GM12878 (cell line): ENCODE measurements at regions not wholly inside any gene's neighbourhood (a gene's known extent, or its start where the extent isn't known, plus 50 kb on each side); places are given as distances from the start of the nearest gene placed in this dataset.

Experiments used
- ATAC-seq: fragments of 200-7000 bp; cut with Tn5 transposase; 3 replicates; pipeline ENCODE4 v1.9.1; 2020; ENCODE audit warnings: mild to moderate bottlenecking, moderate library complexity
- BruUV-seq: library from RNA; stranded (reverse); fragments of 400-500 nt; replicated peaks from 2 replicates; lab custom pipeline; 2021; lab: Mats Ljungman, UMichigan
- CTCF ChIA-PET: fragments of 300-600 bp; sonication (Branson Sonifier 250); formaldehyde crosslinking; extraction: SDS; loops from one replicate; lab custom pipeline; 2021; ENCODE audit warnings: inconsistent platforms; lab: Yijun Ruan, JAX
- POLR2A ChIA-PET: fragments of 350-600 bp; formaldehyde crosslinking; extraction: SDS; loops from one replicate; lab custom pipeline; 2021; ENCODE audit warnings: inconsistent platforms; lab: Charles Lee
- RAD21 ChIA-PET: fragments of 300-600 bp; sonication (Branson Sonifier 250); formaldehyde crosslinking; loops from one replicate; lab custom pipeline; 2023; ENCODE audit warnings: antibody characterized with exemption; ENCODE audit not compliant: unreplicated experiment; lab: Charles Lee
- SMC1A ChIA-PET: fragments of 300-600 bp; sonication (Branson Sonifier 250); formaldehyde crosslinking; loops from one replicate; lab custom pipeline; 2023; ENCODE audit not compliant: unreplicated experiment, uncharacterized antibody; lab: Charles Lee
- DNase-seq: peaks from one replicate; pipeline ENCODE4 v3.0.0-alpha.2; 2011; ENCODE audit warnings: low read depth, low spot score
- FAIRE-seq: peaks from 3 replicates; lab custom pipeline; 2011; peaks lifted over from hg19 to GRCh38; lab: Jason Lieb, UNC
- H2AFZ ChIP-seq: 2 replicates; pipeline ENCODE4 v1.6.0; 2011; ENCODE audit warnings: low read depth, low read length, control low read depth; ENCODE audit not compliant: control insufficient read depth
- H3K27ac ChIP-seq: 2 replicates; pipeline ENCODE4 v1.5.1; 2011; ENCODE audit warnings: control low read depth; ENCODE audit not compliant: control insufficient read depth, insufficient read depth
- H3K27me3 ChIP-seq, 2 experiments: replicated peaks in 1 of 2; 2 replicates each; pipeline versions ENCODE4 v1.6.0 to v1.6.1; 2011; ENCODE audit warnings: low read length in 1 of 2; ENCODE audit not compliant: control insufficient read depth in 2 of 2, insufficient read depth in 2 of 2
- H3K36me3 ChIP-seq, 2 experiments: 2 replicates each; pipeline ENCODE4 v1.5.1; 2011; ENCODE audit warnings: low read length in 1 of 2; ENCODE audit not compliant: control insufficient read depth in 2 of 2, insufficient read depth in 2 of 2
- H3K4me1 ChIP-seq: 2 replicates; pipeline ENCODE4 v1.6.1; 2011; ENCODE audit warnings: mild to moderate bottlenecking, low read length, moderate library complexity, mixed read lengths; ENCODE audit not compliant: control insufficient read depth, insufficient read depth
- H3K4me2 ChIP-seq: 2 replicates; pipeline ENCODE4 v1.6.0; 2011; ENCODE audit warnings: control low read depth; ENCODE audit not compliant: control insufficient read depth, insufficient read depth
- H3K4me3 ChIP-seq: fragments of 200-600 bp; sonication (generic); 2 replicates; pipeline ENCODE4 v1.5.1; 2016
- H3K79me2 ChIP-seq: 2 replicates; pipeline ENCODE4 v1.6.0; 2011; ENCODE audit warnings: low read length; ENCODE audit not compliant: control insufficient read depth, insufficient read depth
- H3K9ac ChIP-seq: 2 replicates; pipeline ENCODE4 v1.8.0; 2011; ENCODE audit warnings: low read length, control low read depth, mixed read lengths; ENCODE audit not compliant: control insufficient read depth, insufficient read depth
- H3K9me3 ChIP-seq: replicated peaks from 3 replicates; pipeline ENCODE4 v1.5.1; 2011; ENCODE audit warnings: mild to moderate bottlenecking, low read length; ENCODE audit not compliant: control insufficient read depth, insufficient read depth
- H4K20me1 ChIP-seq: 2 replicates; pipeline ENCODE4 v1.6.0; 2011; ENCODE audit not compliant: control insufficient read depth, insufficient read depth
- CTCF ChIP-seq, 3 experiments: IDR thresholded peaks in 2 of 3; conservative IDR thresholded peaks in 1 of 3; 2 replicates each; pipeline ENCODE4 v1.5.1; 2011; ENCODE audit warnings: low read depth in 3 of 3, low read length in 3 of 3, mild to moderate bottlenecking in 3 of 3, control low read depth in 2 of 3, moderate library complexity in 2 of 3, inconsistent platforms in 1 of 3, mixed read lengths in 1 of 3; ENCODE audit not compliant: control insufficient read depth in 2 of 3, insufficient read depth in 1 of 3; ENCODE audit errors: extremely low read depth in 1 of 3
- FOS ChIP-seq: IDR thresholded peaks from 3 replicates; pipeline ENCODE4 v1.6.1; 2011; ENCODE audit warnings: borderline replicate concordance; ENCODE audit not compliant: insufficient read length; ENCODE audit errors: extremely low read depth
- WGBS: methylation state at CpG from one replicate; pipeline ENCODE4 v1.1.6; 2016; ENCODE audit warnings: low lambda C conversion rate; ENCODE audit not compliant: insufficient replicate concordance, insufficient coverage; ENCODE audit errors: missing lambda C conversion rate; 5-methylcytosine and 5-hydroxymethylcytosine counted together
- in situ Hi-C: fragments of 300-500 bp; cut with MboI; formaldehyde crosslinking; loops from 9 replicates; pipeline ENCODE4 v1.14.3; 2018; ENCODE audit warnings: mixed read lengths
- intact Hi-C: fragments of 100-400 bp; cut with micrococcal nuclease; formaldehyde crosslinking; loops from one replicate; pipeline ENCODE4 v1.14.2; 2022; ENCODE audit not compliant: unreplicated experiment
- TF ChIP-seq, protein P1 (sequence below): IDR thresholded peaks from 2 replicates; pipeline ENCODE4 v1.6.1; 2011; ENCODE audit warnings: borderline replicate concordance, low read depth, mild to moderate bottlenecking, moderate library complexity, low read length; ENCODE audit not compliant: insufficient read depth, poor library complexity, severe bottlenecking

DNA sequence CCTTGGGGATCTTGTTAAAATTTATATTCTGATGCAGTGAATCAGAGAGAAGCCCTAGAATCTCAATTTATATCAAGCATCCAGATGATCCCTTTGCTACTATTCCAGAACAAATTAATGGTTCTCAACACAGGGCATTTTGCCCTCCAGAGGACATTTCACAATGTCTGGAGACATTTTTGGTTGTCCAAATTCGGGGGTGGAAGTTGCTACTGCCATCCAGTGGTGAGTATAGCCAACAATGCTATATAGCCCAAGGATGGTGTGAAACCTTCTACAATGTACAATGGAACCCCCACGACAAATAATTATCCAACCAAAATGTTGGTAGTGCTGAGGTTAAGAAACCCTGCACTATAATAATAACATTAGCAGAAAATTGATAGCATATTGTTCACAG lies 2440.0 kb downstream of the PCDH7 start:
- POLR2A ChIA-PET = no interaction called here
- FAIRE-seq = no peak
- no peak overlapping the region for H3K4me2 ChIP-seq
- peak; percentile 88 for ATAC-seq
- SMC1A ChIA-PET = no interaction called here
- CTCF ChIA-PET = interaction anchor here (0.6 to 0.9 kb wide), 2 partner anchors 9 to 562 kb away, joined by 3 read pairs; no protein-coding TSS in a partner anchor
- H2AFZ ChIP-seq = no peak overlapping the region
- no peaks in the 10 kb centered on the region for H3K79me2 ChIP-seq
- H3K9ac ChIP-seq = no peak overlapping the region
- H3K27ac ChIP-seq = no peak overlapping the region
- BruUV-seq = no TSS peak
- RAD21 ChIA-PET = no interaction called here
- H3K9me3 ChIP-seq = no peaks in the 10 kb centered on the region
- no peak for DNase-seq
- no peaks in the 10 kb centered on the region for H3K4me1 ChIP-seq
- TF ChIP-seq, protein P1, sequence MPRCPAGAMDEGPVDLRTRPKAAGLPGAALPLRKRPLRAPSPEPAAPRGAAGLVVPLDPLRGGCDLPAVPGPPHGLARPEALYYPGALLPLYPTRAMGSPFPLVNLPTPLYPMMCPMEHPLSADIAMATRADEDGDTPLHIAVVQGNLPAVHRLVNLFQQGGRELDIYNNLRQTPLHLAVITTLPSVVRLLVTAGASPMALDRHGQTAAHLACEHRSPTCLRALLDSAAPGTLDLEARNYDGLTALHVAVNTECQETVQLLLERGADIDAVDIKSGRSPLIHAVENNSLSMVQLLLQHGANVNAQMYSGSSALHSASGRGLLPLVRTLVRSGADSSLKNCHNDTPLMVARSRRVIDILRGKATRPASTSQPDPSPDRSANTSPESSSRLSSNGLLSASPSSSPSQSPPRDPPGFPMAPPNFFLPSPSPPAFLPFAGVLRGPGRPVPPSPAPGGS = no peak
- TF ChIP-seq CTCF (IDR thresholded peaks at IDR 0.05 in 2 of 3, conservative IDR thresholded peaks at IDR 0.05 in 1 of 3; ENCODE audit: control insufficient read depth in 2 of 3, extremely low read depth in 1 of 3, insufficient read depth in 1 of 3, low read depth in 3 of 3, low read length in 3 of 3) = peak; percentile 33 to 38 (median 36); a peak in 3 of 6 replicates
- in situ Hi-C loops (no loop called here), intact Hi-C loops (no loop called here)
- no peak overlapping the region for H3K4me3 ChIP-seq
- WGBS = 12% methylated on average over 2 of the region's 2 CpGs
- H3K36me3 ChIP-seq = no peaks in the 10 kb centered on the region
- H4K20me1 ChIP-seq = no peaks in the 10 kb centered on the region
- no peaks in the 10 kb centered on the region for H3K27me3 ChIP-seq

- Histone ChIP-seq H3K9ac (no peak overlapping the region), H3K4me1 (no peaks in the 10 kb centered on the region), H3K36me3 (no peaks in the 10 kb centered on the region), H3K9me3 (no peaks in the 10 kb centered on the region), H3K79me2 (no peaks in the 10 kb centered on the region), H2AFZ (no peak overlapping the region), H3K27me3 (no peaks in the 10 kb centered on the region), H4K20me1 (no peaks in the 10 kb centered on the region), H3K4me3 (no peak overlapping the region), H3K27ac (no peak overlapping the region), H3K4me2 (no peak overlapping the region)
- ChIA-PET POLR2A (no interaction called here), RAD21 (no interaction called here), CTCF (no interaction called here), SMC1A (no interaction called here)
- DNase-seq (no peak), FAIRE-seq (no peak), ATAC-seq (no peak)
- intact Hi-C loops (no loop called here), in situ Hi-C loops (no loop called here)
- TF ChIP-seq FOS = no peak
- no TSS peak for BruUV-seq
- WGBS = 91% methylated on average over 4 of the region's 4 CpGs
Observed at GRCh38 chr4:33161202-33161601, 2441.0 kb downstream of the PCDH7 start.
